ENCODE measurements at regions not wholly inside any gene's neighbourhood (a gene's known extent, or its start where the extent isn't known, plus 50 kb on each side); places are given as distances from the start of the nearest gene placed in this dataset.

GRCh38 chr6:16936893-16937292, 165.0 kb upstream of the STMND1 start:
- TF ChIP-seq POLR2AphosphoS5 (IDR thresholded peaks at IDR 0.05) (no peak), CTCF (IDR thresholded peaks at IDR 0.05 in 8 of 11, conservative IDR thresholded peaks at IDR 0.05 in 3 of 11) (no peak), POLR2A (IDR thresholded peaks at IDR 0.05) (no peak)
